ENCODE measurements at regions not wholly inside any gene's neighbourhood (a gene's known extent, or its start where the extent isn't known, plus 50 kb on each side); places are given as distances from the start of the nearest gene placed in this dataset.

DNA sequence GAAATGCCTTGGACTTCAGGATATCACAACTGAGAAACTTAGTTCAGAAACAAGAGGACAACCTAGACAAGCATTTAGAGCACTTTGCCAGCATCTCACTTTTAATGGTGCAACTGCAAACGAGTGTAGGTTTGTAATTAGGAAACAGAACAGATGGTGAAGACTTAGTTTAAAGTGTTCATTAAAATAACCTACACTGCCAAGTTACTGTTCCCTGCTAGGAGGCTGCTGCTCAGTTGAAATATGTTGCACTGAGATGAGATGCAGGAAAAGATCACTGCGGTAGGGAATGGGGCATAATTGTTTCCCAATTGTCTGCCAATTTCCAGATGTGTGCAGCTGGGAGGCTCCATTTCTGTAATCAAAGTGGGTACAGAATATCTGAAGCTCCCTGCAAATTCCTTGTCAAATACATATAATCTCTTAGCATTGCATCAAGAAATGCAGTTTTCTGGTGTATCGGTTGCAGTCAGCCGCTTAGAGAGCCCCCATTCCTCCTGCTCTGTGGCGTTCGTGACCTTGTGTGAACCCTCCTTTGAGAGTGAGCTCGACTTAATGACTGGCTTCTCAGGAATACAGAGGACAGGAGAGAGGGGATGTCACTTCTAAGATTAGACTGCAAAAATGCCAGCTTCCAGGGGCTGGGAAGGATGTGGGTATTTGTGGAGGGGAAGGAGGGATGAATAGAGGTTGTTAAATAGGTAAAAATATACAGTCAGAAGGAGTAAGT is 448.9 kb downstream of the MED10 start:
- DNase-seq, result no peak

DNA sequence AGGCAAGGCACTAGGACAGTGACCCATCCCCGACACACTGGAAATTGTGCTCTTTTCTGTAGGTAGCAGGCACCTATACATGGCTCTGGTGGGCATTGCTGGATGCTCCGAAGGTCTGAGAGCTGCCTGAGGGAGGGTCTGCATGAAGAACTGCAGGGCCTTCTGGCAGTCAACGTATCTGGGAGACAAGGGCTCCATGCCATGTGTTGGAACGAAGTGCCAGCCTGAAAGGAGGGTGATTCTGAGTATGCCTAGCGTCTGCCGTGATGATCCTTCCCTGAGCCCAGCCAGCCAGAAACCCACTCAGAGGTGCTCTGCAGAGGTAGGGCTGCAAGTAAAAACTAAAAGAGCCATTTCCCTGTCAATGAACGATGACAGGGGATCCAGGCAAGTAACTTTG is 453.2 kb downstream of the MED10 start:
- no peak for DNase-seq

DNA sequence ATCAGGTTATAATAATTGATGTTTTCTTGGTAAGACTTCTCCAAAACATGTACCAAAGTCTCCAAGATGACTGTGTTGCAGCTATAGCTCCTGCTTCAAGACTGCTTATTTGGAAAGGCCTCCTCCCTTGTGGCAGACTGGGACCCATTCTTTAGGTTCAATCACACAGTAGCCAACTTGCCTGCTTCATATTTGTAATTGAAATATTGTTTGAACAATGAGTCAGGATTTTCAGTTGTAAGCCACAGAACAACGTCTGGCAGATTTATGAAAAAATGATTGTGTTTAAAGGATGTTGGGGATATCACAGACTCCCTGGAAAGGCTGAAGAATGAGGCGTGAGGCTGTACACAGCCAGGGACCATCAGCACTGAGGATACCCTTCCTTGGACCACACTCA is 458.9 kb downstream of the MED10 start:
- no peak for DNase-seq

DNA sequence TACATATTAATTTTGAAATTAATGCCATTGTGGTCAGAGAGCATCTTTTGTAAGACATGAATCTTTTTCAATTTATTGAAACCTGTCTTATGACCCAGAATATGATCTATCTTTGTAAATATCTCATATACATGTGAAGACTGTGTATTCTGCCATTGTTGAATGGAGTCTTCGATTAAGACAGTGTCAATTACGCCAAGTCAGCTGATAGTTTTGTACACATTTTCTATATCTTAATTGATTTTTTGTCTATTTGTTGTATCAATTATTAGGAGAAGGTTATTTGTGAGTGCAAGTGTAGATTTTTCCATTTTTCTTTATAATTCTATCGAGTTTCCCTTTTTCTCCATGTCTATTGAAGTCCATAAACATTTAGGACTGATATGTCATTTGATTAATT is 471.6 kb downstream of the MED10 start:
- DNase-seq, result no peak

DNA sequence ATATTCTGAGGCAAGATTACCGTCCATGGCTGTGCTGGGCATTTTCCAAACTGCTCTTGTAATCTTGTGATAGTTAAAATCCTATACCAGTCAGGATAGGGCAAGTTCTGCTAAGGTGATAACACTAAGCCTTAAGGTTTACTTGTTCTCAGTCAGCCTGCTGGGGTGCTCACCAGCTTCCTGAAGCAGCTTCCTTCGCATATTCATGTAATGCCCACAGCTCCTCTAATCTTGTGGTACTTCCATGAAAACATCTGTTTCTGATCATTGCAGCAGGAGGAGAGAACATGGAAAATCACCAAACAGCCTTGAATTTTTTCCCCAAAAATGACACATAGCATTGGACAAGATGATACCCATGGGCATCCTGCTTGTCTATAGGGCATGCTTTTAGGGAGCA is 473.2 kb downstream of the MED10 start:
- no peak for DNase-seq

DNA sequence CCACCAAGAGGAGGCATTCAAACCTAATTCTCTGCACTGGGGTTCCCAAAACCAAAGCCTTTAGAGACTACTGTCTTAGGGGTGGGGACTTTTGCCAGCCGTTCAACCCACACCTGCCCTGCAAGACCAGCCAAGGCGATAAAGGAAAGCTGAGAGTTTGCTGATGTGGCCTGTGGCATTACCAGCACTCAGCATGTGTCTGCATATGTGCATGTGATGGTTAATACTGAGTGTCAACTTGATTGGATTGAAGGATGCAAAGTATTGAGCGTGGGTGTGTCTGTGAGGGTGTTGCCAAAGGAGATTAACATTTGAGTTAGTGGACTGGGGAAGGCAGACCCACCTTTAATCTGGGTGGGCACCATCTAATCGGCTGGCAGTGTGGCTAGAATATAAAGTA is 474.2 kb downstream of the MED10 start:
- DNase-seq, result no peak

DNA sequence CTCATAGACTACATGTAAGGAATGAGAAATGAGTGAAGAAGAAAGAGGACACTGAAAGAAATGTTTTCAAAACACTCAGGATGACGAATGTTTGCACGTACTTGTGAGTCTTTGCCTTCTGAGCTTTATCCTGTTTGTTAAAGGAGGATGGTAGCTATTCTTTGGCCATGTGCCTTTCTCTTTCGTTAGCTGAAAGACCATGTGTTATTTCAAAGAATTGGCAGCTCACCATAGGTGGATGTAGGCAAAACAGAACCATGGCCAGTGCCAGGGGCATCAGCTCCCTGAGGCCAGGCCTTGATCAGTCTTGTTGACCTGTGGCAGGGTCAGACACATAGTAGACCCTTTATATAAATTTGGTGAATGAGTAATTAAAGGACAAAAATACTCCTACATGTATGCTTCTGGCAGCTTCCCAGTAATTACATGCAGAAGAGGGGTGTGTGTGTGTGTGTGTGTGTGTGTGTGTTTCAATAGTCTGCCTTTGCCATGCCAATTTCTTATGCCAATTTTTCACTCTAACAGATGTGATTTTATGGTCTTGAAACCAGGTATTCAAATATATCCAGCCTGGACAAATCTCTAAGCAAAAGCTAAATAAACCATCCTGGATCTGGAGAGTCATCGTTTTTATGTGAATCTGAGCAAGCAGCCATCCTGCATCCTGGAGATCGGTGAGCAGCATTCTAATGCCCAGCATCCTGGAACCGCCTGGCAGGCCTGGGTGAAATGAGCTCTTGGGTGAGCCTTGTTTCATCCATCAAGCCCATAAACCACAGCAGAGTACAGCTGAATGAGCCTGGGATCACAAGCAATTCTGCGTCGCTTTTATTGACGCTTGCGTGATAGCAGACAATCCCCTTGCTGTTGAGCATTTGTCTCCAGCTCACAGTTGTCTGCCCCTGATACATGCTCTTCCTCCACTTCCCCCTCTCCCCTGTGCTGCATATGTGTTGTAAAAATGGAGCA is 475.4 kb downstream of the MED10 start:
- DNase-seq, result no peak

DNA sequence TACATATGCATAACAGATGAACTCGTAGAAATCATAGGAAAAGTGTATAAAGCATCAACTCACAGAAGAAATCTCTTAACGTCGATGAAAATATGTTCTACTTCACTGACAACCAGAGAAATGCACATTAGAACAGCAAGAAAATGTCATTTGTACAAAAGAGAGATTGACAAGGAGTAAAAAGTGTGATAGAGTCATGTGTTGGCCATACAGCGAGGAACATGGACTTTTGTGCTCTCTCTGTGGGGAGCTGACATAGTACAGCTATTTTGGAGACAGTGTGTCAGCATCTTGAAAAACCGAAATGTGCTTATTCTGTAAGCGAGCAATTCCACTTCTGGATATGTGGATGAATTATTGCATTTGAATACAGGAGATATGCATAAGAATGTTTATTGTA is 477.9 kb downstream of the ICE1 start:
- DNase-seq, result no peak

DNA sequence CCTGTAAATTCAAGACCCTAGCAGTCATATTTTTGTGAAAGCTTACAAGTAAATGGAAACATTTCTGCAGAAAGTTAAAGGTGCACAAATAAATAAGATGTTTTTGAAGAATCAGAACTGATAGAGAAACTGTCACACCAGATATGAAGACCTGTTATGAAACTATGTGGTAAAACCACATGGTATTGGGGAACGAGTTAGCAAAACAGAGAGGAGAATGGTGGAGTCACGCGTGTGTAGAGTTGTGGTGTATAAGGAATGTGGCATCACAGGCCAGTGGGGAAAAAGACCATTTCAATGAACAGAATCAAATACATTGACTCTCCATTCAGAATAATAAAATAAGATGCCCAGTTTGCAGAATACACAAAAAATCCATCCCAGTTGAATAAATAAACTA is 477.2 kb downstream of the ICE1 start:
- DNase-seq, result no peak

DNA sequence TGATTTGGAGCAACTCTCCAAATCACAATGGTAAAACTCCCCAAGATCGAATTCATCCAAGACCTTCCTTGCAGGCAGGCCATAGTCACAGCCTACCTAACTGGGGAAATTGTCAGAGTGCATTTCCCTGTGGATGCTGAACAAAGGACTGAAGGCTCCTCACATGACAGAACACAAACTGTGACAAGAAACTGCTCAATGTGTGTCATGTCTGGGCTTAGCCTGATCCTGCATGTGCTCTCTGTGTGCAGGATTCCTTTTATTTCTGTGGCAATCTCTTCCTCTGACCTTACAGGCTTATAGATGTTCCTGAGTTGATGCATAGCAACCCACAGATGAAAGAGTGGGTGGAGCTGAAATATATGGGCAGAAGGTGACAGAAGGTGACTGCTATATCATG is 465.8 kb downstream of the ICE1 start:
- DNase-seq, result no peak

DNA sequence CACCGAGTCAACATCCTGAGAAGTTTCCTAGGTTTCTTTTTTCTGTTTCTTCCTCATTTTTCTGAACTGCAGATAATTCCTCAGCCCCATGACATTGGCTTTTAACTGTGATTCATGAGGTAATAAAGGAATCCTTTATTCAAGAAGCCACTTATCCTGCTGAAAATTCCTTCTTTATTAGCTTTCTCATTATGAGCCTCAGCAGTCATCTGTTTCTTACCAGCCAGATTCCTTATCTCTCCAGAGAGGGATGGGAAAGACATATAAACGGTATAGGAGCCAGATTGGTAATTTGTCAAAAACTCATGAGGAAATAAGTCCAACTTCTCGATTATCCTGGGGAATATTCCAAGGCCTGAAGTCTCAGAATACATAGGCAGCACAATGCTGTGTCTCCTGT is 465.4 kb downstream of the ICE1 start:
- no peak for DNase-seq

DNA sequence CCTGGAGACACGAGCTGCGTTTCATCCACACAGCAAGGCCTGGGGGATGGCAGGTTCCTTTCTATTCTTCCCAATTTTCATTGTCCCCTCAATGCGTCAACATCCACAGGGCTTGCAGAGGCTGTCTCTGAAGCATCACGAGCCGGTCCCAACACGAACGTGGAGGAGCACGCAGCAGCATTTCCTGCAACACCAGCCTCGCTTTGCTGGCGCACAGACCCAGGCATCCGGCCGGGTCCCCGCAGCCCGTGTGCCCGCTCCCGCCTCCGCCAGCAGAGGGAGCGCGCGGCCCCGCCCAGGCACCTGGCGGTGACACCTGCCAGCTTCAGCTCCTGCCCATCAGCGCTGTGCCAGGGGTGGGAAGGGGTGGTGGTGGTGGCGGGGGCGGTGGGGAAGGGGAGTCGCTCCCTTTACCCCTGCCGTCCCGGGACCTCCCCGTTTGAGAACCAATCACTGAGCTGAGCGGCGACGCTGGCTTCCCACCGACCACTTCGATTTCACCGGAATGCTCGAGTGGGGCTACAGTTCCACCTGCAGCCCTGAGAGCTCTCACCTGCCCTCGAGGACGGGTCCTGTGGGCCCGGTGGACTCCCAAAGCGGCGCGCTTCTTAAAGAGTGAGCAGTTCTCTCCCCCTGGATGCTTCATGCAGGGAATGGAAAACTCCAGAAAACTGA is 464.5 kb downstream of the ICE1 start:
- DNase-seq, result peak; percentile 3

DNA sequence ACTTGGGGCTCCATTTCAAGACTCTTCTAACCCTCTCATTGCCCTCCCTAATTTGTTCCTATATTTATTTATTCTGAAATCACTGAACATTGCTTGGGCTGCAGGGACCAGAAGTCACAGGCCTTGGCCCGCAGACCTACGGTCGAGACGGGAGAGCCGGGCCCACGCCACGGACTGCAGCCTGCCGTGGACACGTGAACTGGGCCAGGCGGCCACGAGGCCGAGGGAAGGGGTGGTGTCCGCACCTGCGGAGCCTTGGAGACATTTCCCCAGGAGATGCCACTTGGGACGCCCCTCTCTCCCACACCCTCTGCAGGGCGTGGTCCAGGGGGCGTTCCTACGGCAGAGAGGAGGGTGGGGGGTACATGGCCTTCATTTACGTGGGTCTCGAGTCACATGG is 463.9 kb downstream of the ICE1 start:
- DNase-seq, result no peak

DNA sequence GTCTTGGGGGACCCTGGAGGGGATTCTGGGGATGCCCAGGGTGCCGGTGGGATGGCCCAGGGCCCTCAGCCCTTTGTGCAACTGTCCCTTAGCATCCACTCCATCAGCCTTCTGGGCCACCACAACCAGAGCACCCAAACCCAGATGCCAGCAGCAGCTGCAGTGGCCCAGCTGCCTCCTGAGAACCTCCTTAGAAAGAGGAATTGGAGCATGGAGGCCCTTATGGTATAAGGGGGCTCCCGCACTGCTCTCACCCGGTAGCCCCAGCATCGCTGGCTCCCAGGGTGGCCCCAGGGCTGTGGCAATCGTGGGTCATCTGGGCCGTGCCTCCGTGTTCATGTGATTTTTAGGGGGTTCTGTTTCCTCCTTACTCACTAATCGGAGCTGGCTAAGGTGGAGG is 463.3 kb downstream of the ICE1 start:
- no peak for DNase-seq

DNA sequence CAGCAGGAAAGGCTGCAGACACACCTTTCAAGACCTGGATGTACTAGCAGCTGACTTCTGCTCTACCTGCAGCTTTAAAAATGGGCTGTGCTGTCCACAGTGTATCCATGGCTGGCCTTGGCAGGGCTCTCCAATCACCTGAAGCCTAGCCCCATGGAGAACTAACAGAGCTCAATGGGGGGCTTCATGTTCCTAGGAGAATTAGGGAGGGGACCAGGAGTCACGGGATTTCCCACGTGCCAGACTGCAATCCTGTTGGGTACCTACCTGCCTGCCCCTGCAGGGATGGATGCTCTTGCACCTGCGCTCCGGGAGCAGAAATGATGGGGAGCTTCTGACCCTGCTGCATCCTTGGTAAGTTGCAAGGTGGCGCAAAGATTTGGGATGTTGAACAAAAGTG is 462.1 kb downstream of the ICE1 start:
- no peak for DNase-seq

DNA sequence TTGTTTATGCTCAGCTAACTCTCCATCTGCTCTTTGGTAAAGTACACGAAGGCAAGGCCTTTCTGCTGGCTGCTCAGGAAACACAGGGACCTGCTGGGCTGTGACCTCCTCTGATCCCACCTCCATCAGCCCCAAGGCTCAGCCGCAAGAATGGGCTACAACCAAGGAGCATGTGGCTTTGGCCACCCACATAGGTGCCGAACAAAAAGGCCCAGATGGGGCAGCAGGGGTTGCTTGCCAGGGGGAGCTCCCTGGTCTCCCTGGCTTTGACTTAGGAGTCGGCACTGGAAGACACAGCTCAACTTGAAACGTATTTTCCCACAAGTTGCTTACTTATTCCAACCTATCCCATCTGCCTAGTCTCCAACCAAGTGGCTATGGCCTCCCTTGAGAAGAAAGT is 461.1 kb downstream of the ICE1 start:
- DNase-seq, result no peak

DNA sequence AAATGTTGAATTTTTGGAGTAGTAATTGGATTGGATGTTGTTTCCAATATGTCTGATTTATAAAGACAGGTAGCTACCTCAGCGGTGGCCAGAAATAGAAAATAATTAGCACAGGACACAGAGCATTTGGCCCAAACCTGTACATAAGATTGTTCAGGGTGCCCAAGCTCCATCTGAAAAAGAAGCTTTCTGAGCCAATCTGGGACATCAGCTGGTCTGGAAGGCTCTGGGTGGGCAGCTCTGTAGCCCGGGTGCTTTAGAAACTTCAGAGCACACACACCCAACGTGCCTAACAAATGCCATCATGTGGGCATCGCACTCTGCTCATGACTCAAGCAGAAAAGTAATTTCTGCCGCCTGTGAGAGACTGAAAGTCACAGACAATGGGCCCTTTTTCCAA is 460.7 kb downstream of the ICE1 start:
- DNase-seq, result no peak

DNA sequence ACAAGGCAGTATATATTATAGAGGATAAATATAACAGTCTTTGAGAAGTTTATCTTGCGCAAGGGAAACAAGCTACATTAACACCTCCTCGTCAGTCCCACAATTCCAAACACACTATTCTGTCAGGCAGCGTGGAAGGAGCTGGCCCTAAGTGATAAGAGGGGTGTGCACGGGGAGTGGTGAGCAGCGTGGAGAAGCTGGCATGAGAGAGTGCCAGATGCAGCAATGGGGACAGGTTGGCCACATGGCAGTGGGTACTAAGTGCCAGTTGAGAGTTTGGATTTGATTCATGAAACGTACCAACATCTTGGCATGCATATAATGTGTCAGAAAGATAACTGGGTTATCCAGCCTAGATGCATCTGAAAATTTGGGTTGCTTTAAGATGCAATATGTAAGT is 460.2 kb downstream of the ICE1 start:
- no peak for DNase-seq

DNA sequence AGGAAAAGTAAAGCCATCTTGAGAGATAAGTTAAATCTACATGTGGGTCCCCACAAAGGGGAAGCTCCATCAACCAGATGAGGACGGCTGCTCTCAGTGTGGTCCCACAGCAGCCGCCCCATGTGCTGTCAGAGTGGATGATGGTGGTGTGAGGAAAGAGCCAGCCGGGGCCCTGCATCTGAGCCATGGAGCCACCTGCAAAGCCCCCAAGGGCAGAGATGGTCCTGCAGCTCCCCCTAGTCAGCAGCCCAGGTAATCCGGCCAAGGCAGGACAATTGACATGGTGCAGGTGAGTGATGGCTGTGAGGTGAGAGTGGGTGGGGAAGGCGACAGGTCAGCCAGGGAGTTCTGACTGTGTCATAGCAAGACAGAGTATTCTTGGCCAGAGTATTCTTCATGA is 458.8 kb downstream of the ICE1 start:
- no peak for DNase-seq

DNA sequence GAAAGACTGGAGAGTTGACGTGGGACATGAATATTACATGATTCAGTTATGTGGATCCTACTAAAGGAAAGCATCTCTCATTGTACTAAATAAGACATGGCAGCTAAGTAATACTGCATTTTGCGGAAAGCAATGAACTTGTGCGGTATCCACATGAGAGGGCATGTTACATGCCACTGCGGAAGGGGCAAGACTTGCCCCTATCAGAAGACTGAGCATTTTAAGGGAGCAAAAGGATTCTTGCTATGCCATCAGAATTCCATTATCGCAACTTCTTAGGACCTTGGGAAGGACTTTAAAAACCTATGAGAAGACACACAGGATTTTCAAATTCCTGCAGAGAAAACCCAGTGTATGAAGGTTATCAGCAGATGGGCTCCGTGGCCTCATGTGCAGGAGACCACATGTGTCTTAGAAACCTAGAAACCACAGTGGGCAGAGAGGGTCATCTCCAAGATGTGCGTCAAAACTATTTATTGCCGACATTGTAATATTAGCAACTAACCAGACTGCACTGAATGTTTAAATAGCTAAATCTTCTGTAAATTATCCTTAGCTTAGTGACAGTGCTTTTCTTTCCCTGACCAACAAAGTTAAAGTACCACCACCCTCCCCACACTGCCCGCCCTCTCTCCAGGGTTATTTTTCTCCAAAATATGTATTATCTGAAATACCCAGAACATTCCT is 457.7 kb downstream of the ICE1 start:
- no peak for DNase-seq

DNA sequence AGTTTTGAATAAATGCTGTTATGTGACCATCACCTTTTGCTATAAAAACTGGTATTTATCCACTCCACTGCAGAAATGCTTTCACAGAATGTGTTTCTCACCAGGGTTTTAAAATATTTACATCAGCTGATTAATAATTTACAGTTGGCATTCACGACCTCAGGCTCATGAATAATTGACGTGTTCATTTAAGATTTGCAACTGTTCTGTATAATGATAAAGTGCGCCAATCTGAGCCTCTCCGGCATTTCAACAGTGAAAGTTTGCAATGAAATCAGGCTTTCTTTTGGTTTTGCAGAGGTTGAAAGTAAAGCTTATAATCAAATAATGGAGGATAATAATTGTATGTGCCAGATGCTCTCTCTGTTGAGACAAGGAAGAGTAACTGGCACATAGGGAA is 434.9 kb downstream of the ICE1 start:
- DNase-seq, result no peak

DNA sequence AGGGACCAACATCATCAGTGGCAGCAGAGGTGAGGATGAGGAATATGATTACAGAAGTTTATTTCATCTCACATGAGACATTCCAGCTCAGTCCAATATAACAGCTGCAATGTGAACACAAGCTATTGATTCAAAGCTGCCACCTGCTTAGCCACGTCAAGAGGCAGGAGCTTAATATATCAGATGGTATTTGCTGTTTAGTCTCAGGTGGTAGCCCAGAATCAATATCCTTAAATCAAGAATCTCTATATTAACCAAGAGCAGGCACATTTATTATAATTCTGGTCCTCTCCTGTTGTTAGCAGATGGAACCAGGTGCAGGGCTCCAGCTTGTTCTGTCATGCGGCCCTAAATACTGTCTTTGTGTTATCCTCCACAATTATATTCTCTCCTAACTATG is 431.6 kb downstream of the ICE1 start:
- DNase-seq, result no peak

DNA sequence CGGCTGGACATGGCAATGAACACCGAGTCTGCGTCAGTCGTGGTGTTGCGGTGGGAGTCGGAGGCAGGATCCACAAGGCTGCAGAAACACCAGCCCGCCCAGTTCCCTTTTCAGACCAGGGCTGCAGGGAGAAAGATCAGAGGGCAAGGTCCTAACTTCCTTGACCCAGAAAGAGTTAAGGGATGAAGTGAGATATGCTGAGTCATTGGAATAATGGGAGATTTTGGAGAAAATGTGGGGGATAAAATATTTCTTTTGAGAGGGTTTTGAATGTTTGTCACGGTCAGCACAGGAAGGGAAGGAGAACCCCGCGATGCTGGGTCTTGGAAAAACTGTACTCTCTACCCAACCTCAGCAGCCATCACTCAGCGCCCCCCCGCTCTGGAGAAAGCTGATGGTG is 416.0 kb downstream of the ICE1 start:
- DNase-seq, result no peak
